ENCODE measurements at regions not wholly inside any gene's neighbourhood (a gene's known extent, or its start where the extent isn't known, plus 50 kb on each side); places are given as distances from the start of the nearest gene placed in this dataset.

DNA sequence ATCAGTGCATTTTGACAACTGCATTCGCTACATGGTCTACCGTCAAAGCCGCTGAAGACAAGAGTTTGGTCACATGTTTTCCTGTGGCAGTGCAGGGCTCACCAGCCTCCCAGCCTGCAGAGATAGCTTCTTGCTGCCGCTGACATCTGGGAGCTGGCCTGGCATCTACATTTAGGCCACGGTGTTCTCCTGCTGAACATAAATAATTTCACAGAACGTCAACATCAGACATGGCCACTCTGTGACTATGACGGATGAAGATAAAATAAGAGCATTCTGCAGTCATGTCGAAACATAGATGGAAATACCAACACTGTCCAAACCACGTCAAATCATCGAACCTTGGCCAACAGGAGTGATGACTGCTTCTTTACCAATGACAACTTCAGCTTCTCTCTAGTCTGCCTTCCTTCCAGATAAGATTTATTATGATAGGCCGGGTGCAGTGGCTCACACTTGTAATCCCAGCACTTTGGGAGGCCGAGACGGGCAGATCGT is 91.2 kb downstream of the TNFAIP2 start:
- TF ChIP-seq MXD4 (CRISPR knock-in tag; IDR thresholded peaks at IDR 0.05; ENCODE audit: borderline replicate concordance) (no peak), NR1H2 (CRISPR knock-in tag; IDR thresholded peaks at IDR 0.05) (no peak), NR3C1 (CRISPR knock-in tag; conservative IDR thresholded peaks at IDR 0.05; ENCODE audit: low read depth) (no peak), ZBTB21 (CRISPR knock-in tag; IDR thresholded peaks at IDR 0.05; ENCODE audit: borderline replicate concordance) (no peak), SMAD3 (CRISPR knock-in tag; IDR thresholded peaks at IDR 0.05; ENCODE audit: borderline replicate concordance) (no peak), NFYB (CRISPR knock-in tag; conservative IDR thresholded peaks at IDR 0.05; ENCODE audit: low read depth) (no peak), GABPB1 (CRISPR knock-in tag; IDR thresholded peaks at IDR 0.05) (no peak), SP1 (CRISPR knock-in tag; conservative IDR thresholded peaks at IDR 0.05) (no peak), CREB1 (CRISPR knock-in tag; IDR thresholded peaks at IDR 0.05) (no peak), ZNF396 (CRISPR knock-in tag; IDR thresholded peaks at IDR 0.05; ENCODE audit: borderline replicate concordance) (no peak)
- TF ChIP-seq, protein P1, sequence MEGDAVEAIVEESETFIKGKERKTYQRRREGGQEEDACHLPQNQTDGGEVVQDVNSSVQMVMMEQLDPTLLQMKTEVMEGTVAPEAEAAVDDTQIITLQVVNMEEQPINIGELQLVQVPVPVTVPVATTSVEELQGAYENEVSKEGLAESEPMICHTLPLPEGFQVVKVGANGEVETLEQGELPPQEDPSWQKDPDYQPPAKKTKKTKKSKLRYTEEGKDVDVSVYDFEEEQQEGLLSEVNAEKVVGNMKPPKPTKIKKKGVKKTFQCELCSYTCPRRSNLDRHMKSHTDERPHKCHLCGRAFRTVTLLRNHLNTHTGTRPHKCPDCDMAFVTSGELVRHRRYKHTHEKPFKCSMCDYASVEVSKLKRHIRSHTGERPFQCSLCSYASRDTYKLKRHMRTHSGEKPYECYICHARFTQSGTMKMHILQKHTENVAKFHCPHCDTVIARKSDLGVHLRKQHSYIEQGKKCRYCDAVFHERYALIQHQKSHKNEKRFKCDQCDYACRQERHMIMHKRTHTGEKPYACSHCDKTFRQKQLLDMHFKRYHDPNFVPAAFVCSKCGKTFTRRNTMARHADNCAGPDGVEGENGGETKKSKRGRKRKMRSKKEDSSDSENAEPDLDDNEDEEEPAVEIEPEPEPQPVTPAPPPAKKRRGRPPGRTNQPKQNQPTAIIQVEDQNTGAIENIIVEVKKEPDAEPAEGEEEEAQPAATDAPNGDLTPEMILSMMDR (IDR thresholded peaks at IDR 0.05) = no peak
- TF ChIP-seq, protein P2, sequence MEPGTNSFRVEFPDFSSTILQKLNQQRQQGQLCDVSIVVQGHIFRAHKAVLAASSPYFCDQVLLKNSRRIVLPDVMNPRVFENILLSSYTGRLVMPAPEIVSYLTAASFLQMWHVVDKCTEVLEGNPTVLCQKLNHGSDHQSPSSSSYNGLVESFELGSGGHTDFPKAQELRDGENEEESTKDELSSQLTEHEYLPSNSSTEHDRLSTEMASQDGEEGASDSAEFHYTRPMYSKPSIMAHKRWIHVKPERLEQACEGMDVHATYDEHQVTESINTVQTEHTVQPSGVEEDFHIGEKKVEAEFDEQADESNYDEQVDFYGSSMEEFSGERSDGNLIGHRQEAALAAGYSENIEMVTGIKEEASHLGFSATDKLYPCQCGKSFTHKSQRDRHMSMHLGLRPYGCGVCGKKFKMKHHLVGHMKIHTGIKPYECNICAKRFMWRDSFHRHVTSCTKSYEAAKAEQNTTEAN (CRISPR knock-in tag; IDR thresholded peaks at IDR 0.05) = no peak
- TF ChIP-seq, protein P3, sequence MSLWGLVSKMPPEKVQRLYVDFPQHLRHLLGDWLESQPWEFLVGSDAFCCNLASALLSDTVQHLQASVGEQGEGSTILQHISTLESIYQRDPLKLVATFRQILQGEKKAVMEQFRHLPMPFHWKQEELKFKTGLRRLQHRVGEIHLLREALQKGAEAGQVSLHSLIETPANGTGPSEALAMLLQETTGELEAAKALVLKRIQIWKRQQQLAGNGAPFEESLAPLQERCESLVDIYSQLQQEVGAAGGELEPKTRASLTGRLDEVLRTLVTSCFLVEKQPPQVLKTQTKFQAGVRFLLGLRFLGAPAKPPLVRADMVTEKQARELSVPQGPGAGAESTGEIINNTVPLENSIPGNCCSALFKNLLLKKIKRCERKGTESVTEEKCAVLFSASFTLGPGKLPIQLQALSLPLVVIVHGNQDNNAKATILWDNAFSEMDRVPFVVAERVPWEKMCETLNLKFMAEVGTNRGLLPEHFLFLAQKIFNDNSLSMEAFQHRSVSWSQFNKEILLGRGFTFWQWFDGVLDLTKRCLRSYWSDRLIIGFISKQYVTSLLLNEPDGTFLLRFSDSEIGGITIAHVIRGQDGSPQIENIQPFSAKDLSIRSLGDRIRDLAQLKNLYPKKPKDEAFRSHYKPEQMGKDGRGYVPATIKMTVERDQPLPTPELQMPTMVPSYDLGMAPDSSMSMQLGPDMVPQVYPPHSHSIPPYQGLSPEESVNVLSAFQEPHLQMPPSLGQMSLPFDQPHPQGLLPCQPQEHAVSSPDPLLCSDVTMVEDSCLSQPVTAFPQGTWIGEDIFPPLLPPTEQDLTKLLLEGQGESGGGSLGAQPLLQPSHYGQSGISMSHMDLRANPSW (CRISPR knock-in tag; conservative IDR thresholded peaks at IDR 0.05; ENCODE audit: low read depth) = no peak
- TF ChIP-seq, protein P4, sequence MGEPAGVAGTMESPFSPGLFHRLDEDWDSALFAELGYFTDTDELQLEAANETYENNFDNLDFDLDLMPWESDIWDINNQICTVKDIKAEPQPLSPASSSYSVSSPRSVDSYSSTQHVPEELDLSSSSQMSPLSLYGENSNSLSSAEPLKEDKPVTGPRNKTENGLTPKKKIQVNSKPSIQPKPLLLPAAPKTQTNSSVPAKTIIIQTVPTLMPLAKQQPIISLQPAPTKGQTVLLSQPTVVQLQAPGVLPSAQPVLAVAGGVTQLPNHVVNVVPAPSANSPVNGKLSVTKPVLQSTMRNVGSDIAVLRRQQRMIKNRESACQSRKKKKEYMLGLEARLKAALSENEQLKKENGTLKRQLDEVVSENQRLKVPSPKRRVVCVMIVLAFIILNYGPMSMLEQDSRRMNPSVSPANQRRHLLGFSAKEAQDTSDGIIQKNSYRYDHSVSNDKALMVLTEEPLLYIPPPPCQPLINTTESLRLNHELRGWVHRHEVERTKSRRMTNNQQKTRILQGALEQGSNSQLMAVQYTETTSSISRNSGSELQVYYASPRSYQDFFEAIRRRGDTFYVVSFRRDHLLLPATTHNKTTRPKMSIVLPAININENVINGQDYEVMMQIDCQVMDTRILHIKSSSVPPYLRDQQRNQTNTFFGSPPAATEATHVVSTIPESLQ (CRISPR knock-in tag; IDR thresholded peaks at IDR 0.05) = no peak

Measured in WTC11 (cell line).